ENCODE measurements at regions not wholly inside any gene's neighbourhood (a gene's known extent, or its start where the extent isn't known, plus 50 kb on each side); places are given as distances from the start of the nearest gene placed in this dataset.

GRCh38 chr9:82608487-82608886 lies 454.5 kb downstream of the RASEF start:
- POLR2A ChIA-PET (ENCODE audit: low non-redundant PET) = no interaction called here
- CTCF ChIA-PET = no interaction called here
- H3K27ac ChIP-seq = no peak overlapping the region
- no peak for DNase-seq (ENCODE audit: low spot score)
- TF ChIP-seq, protein P1, sequence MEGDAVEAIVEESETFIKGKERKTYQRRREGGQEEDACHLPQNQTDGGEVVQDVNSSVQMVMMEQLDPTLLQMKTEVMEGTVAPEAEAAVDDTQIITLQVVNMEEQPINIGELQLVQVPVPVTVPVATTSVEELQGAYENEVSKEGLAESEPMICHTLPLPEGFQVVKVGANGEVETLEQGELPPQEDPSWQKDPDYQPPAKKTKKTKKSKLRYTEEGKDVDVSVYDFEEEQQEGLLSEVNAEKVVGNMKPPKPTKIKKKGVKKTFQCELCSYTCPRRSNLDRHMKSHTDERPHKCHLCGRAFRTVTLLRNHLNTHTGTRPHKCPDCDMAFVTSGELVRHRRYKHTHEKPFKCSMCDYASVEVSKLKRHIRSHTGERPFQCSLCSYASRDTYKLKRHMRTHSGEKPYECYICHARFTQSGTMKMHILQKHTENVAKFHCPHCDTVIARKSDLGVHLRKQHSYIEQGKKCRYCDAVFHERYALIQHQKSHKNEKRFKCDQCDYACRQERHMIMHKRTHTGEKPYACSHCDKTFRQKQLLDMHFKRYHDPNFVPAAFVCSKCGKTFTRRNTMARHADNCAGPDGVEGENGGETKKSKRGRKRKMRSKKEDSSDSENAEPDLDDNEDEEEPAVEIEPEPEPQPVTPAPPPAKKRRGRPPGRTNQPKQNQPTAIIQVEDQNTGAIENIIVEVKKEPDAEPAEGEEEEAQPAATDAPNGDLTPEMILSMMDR (conservative IDR thresholded peaks at IDR 0.05; ENCODE audit: low read depth) = no peak

DNA sequence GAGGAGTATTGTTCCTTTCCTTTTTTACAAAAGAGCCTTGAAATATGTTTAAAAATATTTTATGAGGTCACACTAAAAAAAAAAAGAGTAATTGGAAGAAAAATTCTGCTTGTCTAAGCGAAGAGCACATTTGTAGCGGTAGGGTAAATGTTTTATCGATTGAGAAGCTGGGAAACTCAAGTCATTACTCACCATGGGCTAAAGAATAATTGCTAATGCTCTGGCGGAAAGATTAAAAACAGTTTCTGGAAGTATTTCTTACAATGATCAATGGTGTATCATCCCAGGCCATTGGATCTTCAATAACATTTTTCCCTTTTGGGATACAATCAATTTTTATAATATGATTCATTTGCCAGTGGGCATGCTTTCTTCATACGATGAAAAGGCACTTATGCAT lies 450.0 kb downstream of the RASEF start:
- ChIA-PET CTCF (interaction anchor here (0.6 to 1.3 kb wide), 3 partner anchors 349 to 628 kb away, joined by 3 to 10 read pairs (median 5); no protein-coding TSS in a partner anchor), POLR2A (ENCODE audit: low non-redundant PET) (no interaction called here)
- TF ChIP-seq, protein P1 (conservative IDR thresholded peaks at IDR 0.05; ENCODE audit: low read depth) = no peak

DNA sequence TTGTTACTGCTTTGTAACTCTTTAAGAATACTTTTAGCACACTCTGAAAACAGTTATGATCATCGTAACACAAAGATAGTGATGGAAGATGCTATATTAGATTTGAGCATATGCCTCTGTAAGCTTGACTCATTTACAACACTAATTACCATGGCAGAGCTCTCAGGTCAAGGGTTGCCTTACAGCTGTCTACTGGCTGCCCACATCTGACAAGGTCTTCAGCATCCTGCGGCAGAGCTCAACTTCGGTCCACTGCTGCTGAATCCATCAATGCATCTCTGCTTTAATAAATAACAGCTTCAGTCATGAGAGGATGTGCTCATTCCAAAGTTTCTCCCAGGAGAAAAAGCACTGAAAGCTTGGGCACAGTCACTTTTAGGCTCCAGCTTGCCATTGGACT lies 449.4 kb downstream of the RASEF start:
- ChIA-PET POLR2A (ENCODE audit: low non-redundant PET) (no interaction called here), CTCF (interaction anchor here (0.6 to 1.3 kb wide), 2 partner anchors 348 to 584 kb away, joined by 3 to 10 read pairs; no protein-coding TSS in a partner anchor)
- TF ChIP-seq, protein P1 (conservative IDR thresholded peaks at IDR 0.05; ENCODE audit: low read depth) = no peak

More for the DNA sequence above, 450.0 kb downstream of the RASEF start:
- H3K27ac ChIP-seq = no peak overlapping the region
- DNase-seq (ENCODE audit: low spot score) = no peak

DNA sequence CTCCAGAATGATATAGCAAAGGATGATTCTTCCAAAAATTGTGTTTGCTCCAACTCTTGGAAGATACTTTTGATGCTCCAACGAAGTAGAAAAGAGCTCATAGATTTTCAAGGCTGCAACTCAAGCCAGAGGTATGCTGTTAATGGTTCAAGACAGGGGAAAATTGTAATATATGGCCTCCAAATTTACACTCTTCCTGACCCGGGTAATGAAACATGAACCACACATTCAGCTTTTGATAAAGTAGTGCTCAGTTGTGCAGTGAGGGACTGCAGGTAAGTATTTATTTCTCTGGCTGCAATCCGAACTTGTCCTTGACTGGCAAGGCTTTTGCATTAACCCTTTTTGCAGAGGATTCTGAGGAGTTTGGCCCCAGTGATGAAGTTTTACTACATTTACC lies 446.4 kb downstream of the RASEF start:
- no peak overlapping the region for H3K27ac ChIP-seq
- DNase-seq (ENCODE audit: low spot score) = no peak
- TF ChIP-seq, protein P1 (conservative IDR thresholded peaks at IDR 0.05; ENCODE audit: low read depth) = no peak
- CTCF ChIA-PET = interaction anchor here (0.6 to 1.1 kb wide), 2 partner anchors 10 to 186 kb away, joined by 3 read pairs; no protein-coding TSS in a partner anchor
- POLR2A ChIA-PET (ENCODE audit: low non-redundant PET) = no interaction called here

More for the DNA sequence above, 449.4 kb downstream of the RASEF start:
- no peak for DNase-seq (ENCODE audit: low spot score)
- no peak overlapping the region for H3K27ac ChIP-seq

DNA sequence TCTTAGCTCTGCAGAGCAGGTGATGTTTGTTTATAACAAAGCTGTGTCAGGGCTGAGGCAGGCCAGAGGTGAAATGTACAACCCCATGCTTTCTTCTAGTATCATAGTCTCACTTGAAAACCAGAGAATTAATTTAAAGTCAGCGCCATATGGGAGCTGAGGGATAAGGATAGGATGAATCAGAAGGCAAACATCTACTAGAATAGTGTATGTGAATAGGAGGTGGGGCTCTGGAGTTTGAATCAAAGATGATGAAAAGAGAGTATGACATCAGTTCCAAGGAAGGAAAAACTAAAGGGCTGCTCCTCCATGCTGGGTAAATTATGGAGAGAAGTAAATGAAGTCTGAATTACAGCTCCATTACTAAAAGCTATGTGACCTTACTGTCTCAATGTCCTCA lies 441.5 kb downstream of the RASEF start:
- TF ChIP-seq, protein P1 (conservative IDR thresholded peaks at IDR 0.05; ENCODE audit: low read depth) = no peak
- no peak overlapping the region for H3K27ac ChIP-seq
- peak; percentile 26 for DNase-seq (ENCODE audit: low spot score)
- CTCF ChIA-PET = no interaction called here
- POLR2A ChIA-PET (ENCODE audit: low non-redundant PET) = no interaction called here

DNA sequence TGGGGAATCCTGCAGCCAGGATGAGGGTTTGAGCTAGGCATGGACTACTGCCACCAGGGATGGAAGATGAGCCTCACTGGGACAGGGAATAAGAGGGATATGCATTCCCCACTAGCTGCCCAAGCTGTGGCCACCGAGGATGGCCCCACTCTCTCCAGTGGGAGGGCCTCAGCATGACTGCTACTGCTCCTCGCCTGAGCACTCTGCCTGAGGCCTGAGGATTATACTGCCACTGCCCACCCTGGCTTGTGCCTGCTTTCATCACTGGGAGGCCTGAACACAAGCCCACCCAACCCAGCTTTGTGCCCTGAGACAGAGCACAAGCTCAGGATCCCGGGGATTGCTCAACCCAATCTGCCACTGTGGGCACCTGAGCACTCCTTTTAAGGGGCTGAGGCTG lies 425.6 kb downstream of the RASEF start:
- TF ChIP-seq, protein P1 (conservative IDR thresholded peaks at IDR 0.05; ENCODE audit: low read depth) = no peak
- no peak overlapping the region for H3K27ac ChIP-seq
- DNase-seq (ENCODE audit: low spot score) = no peak
- CTCF ChIA-PET = interaction anchor here (1.3 kb wide), 1 partner anchor 10 kb away, joined by 3 read pairs; no protein-coding TSS in a partner anchor
- POLR2A ChIA-PET (ENCODE audit: low non-redundant PET) = no interaction called here

All from RWPE1 (cell line).